HUES6 (cell line): ENCODE measurements at regions not wholly inside any gene's neighbourhood (a gene's known extent, or its start where the extent isn't known, plus 50 kb on each side); places are given as distances from the start of the nearest gene placed in this dataset.

ENCODE experiments used
- H3K27ac ChIP-seq: 2 replicates; pipeline ENCODE4 v1.7.0; 2013; ENCODE audit warnings: low read depth, mild to moderate bottlenecking, low read length, inconsistent platforms
- H3K27me3 ChIP-seq: 2 replicates; pipeline ENCODE4 v1.6.1; 2013; ENCODE audit warnings: low read length; ENCODE audit not compliant: control insufficient read depth, insufficient read depth
- H3K36me3 ChIP-seq: 2 replicates; pipeline ENCODE4 v1.6.1; 2013; ENCODE audit warnings: low read length; ENCODE audit not compliant: control insufficient read depth, insufficient read depth
- H3K4me1 ChIP-seq: 2 replicates; pipeline ENCODE4 v1.6.1; 2013; ENCODE audit warnings: low read length; ENCODE audit not compliant: control insufficient read depth, insufficient read depth
- H3K4me3 ChIP-seq: 2 replicates; pipeline ENCODE4 v1.5.1; 2013; ENCODE audit warnings: low read depth, low read length
- H3K9ac ChIP-seq: one replicate; pipeline ENCODE4 v1.6.1; 2013; ENCODE audit warnings: mild to moderate bottlenecking, low read length
- H3K9me3 ChIP-seq: 2 replicates; pipeline ENCODE4 v1.6.1; 2013; ENCODE audit warnings: low read depth, low read length; ENCODE audit not compliant: control insufficient read depth, insufficient read depth

DNA sequence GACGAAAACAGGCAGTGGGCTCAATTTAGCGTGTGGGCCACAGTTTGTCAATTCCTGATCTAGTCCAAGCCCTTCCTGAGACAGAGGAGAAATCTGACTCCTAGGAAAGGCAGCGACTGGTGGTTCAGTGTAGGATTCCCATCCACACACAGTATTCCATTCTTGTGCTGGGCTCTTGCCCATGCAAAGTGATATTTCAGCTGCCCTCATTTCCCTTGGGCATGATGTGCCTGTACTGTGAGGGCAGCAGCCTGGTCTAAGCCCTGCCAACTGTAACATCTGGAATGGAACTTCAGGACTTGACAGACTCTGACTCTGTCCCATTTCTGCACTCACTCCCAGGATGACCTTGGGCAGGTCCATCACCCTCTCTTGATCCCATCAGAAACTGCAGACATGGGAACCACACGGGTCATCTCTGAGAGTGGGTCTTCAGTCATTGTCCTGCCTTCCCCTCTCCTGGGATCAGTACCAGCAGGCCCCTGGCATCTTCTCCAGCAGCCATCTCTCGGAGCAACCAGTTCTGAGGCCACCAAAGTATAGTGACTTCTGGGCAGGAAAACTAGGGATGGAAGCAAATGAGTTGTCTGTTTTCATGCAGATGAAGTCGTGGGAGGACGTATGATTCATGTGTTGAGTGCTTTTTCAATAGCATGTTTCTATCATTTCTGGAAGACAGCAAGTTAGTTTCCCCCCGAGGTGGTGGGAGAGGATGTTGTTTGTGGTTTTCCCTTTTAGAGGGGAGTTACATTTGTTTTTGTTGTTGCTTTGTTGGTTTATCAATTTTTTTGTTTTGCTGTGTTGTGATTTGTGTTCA, 54.2 kb upstream of the BCL2L14 start:
- Histone ChIP-seq H3K27ac (no peak overlapping the region), H3K9ac (no peak overlapping the region), H3K36me3 (no peaks in the 10 kb centered on the region), H3K27me3 (no peaks in the 10 kb centered on the region), H3K4me3 (no peak overlapping the region), H3K9me3 (no peaks in the 10 kb centered on the region), H3K4me1 (peaks cover 19% of the 10 kb centered on the region)

DNA sequence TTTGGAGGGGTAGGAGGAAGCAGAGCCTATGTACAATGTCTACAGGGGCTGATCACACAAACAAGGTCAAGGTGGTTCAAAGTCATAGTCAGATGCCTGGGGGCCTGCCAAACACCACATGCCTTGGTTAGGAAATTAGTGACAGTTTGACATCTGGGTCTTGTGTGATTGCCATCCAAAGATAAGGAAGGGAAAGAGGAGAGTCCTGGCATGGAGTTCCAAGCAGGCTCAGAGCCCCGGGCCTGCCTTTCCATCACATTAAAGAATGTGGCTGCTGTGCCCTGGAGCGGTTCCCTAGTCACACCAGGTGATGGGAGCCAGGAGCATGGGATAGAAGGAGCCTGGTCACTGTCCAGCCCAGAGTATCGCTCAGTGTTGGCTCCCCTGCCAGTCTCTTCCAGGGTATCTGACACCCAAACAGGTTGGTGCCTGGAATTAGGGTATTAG, 53.6 kb upstream of the BCL2L14 start:
- no peaks in the 10 kb centered on the region for H3K27me3 ChIP-seq
- no peaks in the 10 kb centered on the region for H3K9me3 ChIP-seq
- H3K4me1 ChIP-seq: peaks cover 18% of the 10 kb centered on the region; the same call in 1 of the 2 replicates
- no peaks in the 10 kb centered on the region for H3K36me3 ChIP-seq
- H3K9ac ChIP-seq: no peak overlapping the region
- H3K4me3 ChIP-seq: no peak overlapping the region
- no peak overlapping the region for H3K27ac ChIP-seq

DNA sequence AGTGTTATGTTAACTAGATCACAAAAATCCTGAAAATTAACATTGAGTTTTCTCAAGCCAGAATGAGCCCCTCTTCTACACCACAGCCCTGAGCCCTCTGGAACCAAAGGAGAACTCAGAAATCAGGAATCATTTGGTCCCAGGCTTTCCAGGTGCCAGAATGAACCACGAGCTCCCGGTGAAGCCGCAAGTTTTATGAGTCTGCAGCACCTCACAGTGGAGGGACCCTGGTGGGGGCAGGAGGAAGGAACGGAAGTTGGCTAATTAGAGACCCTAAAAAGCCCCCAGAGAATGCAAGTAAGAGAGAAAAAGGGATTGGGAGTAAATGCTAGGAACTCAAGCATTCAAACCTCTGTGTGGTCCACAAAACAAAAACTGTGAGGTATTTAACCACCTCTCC, 52.9 kb upstream of the BCL2L14 start:
- Histone ChIP-seq H3K4me1 (peaks cover 18% of the 10 kb centered on the region; the same call in 1 of the 2 replicates), H3K9ac (no peak overlapping the region), H3K27me3 (no peaks in the 10 kb centered on the region), H3K4me3 (no peak overlapping the region), H3K27ac (no peak overlapping the region), H3K36me3 (no peaks in the 10 kb centered on the region), H3K9me3 (no peaks in the 10 kb centered on the region)

DNA sequence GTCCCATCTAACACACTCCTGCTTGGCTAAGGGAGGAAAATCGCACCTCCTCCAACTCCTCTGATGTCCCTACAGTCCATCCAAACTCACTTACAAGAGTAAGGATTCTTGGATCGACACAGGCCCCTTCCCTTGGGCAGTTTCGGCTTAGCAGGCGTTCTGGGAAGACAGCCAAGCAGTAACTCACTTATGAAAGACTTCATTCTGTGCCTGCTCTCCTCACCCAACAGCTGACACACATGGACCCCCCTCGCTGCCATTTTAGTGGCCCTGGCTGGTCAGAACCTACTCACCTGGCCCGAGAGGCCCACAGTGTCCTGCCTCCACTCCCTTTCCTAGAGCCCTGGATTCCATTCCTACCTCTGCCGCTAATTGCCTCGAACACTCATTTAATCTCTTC, 52.3 kb upstream of the BCL2L14 start:
- no peaks in the 10 kb centered on the region for H3K36me3 ChIP-seq
- H3K4me3 ChIP-seq: no peak overlapping the region

DNA sequence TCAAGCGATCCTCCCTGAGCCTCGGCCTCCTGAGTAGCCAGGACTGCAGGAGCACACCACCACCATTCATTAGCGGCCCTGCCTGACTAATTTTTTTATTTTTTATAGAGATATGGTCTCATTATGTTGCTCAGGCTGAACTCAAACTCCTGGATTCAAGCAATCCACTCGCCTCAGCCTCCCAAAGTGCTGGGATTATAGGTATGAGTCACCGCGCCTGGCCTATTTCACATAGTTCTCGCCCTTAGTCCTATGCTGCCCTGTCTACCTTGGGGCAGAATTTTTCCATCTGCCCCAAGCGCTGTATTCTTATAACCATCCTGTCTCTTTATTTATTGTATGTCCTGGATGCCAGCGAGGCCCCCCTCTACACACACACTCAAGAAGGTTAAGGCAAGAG, 50.9 kb upstream of the BCL2L14 start:
- Histone ChIP-seq H3K36me3 (no peaks in the 10 kb centered on the region), H3K9me3 (no peaks in the 10 kb centered on the region), H3K9ac (no peak overlapping the region), H3K27ac (no peak overlapping the region), H3K27me3 (no peaks in the 10 kb centered on the region), H3K4me3 (no peak overlapping the region), H3K4me1 (peaks cover 18% of the 10 kb centered on the region; the same call in 1 of the 2 replicates)

More for the DNA sequence above, 52.3 kb upstream of the BCL2L14 start:
- peaks cover 18% of the 10 kb centered on the region; the same call in 1 of the 2 replicates for H3K4me1 ChIP-seq
- no peaks in the 10 kb centered on the region for H3K27me3 ChIP-seq
- no peak overlapping the region for H3K27ac ChIP-seq
- no peaks in the 10 kb centered on the region for H3K9me3 ChIP-seq
- no peak overlapping the region for H3K9ac ChIP-seq

DNA sequence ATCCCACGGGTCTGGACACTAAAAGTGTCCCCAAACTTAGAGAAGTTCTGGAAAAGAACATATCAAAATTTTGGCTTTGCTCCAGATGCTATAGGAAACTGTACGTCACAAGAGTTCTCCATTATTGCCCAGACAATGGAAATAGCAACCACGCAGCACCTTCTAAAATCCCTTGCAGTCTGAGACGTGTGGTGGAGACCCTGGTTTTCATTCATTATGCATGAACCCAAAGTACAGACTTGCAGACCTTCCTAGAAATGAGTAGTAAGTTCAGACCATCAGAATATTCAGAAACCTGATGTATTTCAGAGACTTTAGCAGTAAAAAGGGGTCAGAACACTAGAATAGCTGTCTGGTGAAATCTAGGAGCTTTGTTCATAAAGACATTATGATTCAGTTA, 50.0 kb upstream of the BCL2L14 start:
- H3K4me1 ChIP-seq: peaks cover 18% of the 10 kb centered on the region; the same call in 1 of the 2 replicates

More for the DNA sequence above, 50.0 kb upstream of the BCL2L14 start:
- Histone ChIP-seq H3K4me3 (no peak overlapping the region), H3K27me3 (no peaks in the 10 kb centered on the region), H3K9ac (no peak overlapping the region), H3K9me3 (no peaks in the 10 kb centered on the region), H3K36me3 (no peaks in the 10 kb centered on the region), H3K27ac (no peak overlapping the region)
